ENCODE measurements at regions not wholly inside any gene's neighbourhood (a gene's known extent, or its start where the extent isn't known, plus 50 kb on each side); places are given as distances from the start of the nearest gene placed in this dataset.

- DNase-seq, result no peak
These were observed 1024.3 kb downstream of the RAPGEF2 start for GRCh38 chr4:160127211-160127610.

DNA sequence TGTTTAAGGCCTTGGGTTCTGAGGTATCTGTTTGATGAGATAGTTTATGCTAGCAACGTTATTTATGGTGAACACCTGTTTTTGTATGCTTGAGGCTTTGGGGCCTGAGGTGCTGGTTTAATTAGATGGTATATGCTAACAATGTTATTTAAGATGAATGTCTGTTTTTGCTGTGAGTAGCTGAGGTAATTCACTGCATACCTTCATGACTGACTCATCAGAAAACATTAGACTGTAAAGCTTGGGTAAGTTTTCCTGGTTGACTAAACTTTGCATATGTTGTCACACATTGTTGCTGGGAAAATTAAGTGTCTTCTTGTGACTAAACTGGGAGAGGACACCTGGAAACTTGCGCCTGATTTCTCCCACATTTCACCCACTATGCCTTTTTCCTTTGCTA is 1026.6 kb downstream of the RAPGEF2 start:
- no peak for DNase-seq

- DNase-seq, result no peak
These were observed 1033.1 kb downstream of the RAPGEF2 start for GRCh38 chr4:160136021-160136420.

DNA sequence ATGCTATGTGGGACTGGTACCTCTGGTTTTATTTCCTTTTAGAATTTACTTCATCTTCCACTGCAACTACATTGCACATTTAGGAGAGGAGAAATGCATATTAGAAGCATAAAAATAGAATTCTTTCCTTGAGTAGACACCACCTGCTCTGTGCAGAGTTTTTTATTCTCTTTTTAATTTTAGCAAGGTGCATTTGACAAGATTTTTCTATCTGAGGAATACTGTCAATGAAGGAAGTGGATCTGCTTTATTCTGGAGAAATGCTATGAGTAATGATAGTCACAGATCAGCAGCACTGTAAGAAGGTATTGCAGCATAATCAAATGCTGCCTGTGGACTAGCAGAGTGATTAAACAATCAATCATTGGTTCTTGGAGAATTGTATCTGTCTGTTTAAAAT is 1038.3 kb downstream of the RAPGEF2 start:
- DNase-seq, result no peak

DNA sequence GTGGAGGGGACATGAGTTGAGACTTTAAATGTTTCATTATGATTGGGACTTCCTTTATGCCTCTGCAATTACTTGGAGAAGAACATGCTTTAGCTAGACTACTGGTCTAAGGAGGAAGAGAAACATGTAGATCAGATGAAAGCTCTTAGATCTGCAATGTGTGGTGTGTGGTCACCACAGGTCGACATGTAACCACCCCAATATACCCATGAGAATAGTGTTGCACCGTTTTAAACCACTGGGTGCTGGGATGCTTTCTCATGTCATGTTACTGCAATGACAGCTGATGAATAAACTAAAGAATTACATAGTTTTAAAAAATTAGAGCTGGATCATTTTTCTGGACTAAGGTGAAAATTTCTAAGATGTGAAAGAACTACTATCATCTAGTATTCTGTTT is 1039.7 kb downstream of the RAPGEF2 start:
- no peak for DNase-seq

- no peak for DNase-seq
These were observed 1040.7 kb downstream of the RAPGEF2 start for GRCh38 chr4:160143574-160143973.

DNA sequence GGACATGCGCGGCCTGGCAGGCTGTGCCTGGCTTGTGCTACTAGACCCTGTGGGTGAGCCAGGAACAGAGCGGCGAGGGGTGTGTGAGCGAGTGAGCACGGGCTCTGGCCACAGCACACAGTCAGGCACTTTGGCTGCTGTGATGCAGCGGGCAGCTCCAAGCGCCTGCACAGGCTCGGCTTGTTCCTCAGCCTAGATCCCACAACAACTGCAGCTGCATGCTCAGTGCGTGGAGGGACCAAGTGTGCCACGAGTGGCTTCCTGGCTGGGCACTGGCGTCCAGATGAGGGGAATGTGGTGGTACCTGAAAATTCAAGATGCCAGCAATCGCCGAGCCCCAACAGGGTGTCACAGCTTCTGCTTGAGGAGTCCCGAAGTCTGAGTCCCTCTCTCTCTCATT is 1056.6 kb downstream of the RAPGEF2 start:
- no peak for DNase-seq

DNA sequence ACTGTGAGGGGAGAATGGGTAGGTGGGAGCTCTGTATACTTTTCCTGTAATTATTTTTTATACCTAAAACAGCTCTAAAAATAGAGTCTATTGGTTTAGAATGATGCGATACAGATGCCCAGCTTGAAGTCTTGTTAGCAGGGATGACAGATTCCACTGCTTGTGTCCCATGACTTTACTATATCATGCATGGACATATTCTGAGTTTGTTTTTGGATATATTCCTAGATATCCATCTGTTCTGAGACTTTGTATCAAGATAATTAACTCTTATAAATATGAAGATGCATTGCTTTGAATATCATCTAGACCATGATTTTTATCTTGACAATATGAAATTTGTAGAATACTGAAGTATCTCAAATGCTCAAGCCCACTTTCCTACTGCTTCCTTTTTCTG is 1058.1 kb downstream of the RAPGEF2 start:
- no peak for DNase-seq

- no peak for DNase-seq
These were observed 1072.3 kb downstream of the RAPGEF2 start for GRCh38 chr4:160175064-160175643.

- DNase-seq, result no peak
These were observed 1077.3 kb downstream of the RAPGEF2 start for GRCh38 chr4:160180211-160180610.

GRCh38 chr4:160182727-160183126 is 1079.8 kb downstream of the RAPGEF2 start:
- no peak for DNase-seq

DNA sequence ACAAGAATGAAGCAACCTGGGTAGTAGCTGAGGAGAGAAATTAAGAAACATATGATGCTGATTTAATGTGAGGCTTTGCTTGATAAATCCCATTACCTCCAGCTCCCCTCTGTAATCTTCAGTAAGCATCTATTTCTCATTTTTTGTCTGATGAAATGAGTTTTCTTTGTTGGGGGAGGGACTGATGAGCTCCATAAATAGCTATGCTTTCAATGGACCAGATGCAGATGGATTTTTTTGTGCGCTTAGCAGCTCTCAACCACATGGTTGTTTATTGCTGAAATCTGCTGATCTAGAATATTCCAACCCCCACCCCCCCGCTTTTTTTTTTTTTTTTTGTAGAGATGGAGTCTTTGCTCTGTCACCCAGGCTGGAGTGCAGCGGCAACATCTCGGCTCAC is 1082.0 kb downstream of the RAPGEF2 start:
- no peak for DNase-seq

- no peak for DNase-seq
These were observed 1090.9 kb downstream of the RAPGEF2 start for GRCh38 chr4:160193787-160194186.

- no peak for DNase-seq
These were observed 1091.8 kb downstream of the RAPGEF2 start for GRCh38 chr4:160194716-160195115.

DNA sequence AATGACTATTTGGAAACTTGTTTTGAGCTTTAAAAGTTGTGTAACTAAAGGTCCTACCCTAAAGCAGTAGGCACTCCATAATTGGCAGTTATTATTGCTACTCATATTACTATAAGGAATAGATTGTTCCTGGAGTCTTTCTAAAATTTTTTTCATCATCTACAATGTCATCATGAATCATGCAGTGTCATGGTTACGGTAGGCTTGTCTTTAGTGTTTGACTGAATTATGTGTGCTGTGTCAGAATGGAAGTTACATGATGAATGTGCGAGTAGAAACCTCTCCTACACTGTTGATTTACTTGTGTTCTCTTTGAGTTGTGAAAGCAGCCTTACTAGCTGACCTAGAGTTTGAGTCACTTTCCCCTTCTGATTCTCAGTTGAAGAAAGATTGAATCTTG is 1099.9 kb downstream of the RAPGEF2 start:
- no peak for DNase-seq

DNA sequence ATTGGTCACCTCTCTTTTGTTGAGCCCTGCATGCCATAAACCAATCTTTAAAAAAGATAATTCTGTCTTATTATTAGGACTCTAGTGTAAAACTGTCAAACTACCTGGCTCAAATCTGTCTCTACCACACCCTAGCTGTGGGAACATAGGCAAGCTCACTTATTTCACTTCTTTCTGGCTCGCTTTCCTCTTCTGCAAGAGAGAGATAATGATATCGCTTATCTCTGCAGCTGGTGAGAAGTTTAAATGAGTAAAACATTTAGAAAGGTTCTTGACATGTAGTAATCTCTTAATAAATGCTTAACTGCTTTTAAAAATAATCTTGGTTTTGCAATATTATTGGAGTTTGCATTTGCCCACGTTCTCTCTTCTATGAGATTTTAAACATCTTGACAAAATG is 1109.2 kb downstream of the RAPGEF2 start:
- no peak for DNase-seq

GRCh38 chr4:160213366-160213765 is 1110.5 kb downstream of the RAPGEF2 start:
- DNase-seq, result no peak

- DNase-seq, result no peak
These were observed 1114.5 kb downstream of the RAPGEF2 start for GRCh38 chr4:160217352-160217751.

- no peak for DNase-seq
These were observed 1121.2 kb downstream of the RAPGEF2 start for GRCh38 chr4:160224049-160224448.

DNA sequence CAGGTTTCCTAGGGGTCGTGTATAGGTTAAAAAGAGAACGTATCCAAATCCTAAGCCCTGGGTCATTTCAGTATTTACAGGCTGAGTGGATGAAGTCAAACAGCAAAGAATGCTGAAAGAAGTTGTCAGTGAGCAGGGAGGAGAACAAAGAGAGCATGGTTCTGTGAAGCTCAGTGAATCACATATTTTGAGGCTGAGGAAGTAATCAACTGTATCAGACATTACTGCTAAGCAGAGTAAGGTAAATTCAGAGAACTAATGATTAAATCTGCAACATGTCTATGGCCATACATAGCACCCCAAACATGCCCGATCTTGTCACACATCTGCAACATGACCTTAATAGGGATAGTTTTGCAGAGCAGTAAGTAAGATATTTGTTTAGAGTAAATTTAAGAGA is 1130.3 kb downstream of the RAPGEF2 start:
- no peak for DNase-seq

GRCh38 chr4:160235285-160235684 is 1132.4 kb downstream of the RAPGEF2 start:
- no peak for DNase-seq

GRCh38 chr4:160235771-160236170 is 1132.9 kb downstream of the RAPGEF2 start:
- no peak for DNase-seq

DNA sequence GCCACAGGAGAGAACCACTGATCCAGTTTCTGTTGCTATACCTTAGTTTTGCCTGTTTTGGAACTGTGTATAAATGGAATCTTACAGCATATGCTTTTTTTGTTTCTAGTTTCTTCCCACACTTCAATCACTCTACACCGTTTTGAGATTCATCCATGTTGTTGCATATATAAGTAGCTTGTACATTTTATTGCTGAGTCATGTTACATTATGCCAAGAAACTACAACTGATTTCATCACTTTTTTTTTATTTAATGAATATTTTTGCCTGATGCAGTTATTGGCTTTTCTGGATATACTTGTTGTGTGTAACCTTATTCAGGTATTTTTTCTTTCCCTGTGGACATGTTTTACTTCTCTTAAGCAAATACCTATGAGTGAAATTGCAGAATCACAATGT is 1135.9 kb downstream of the RAPGEF2 start:
- no peak for DNase-seq

GRCh38 chr4:160247091-160247656 is 1144.3 kb downstream of the RAPGEF2 start:
- DNase-seq, result no peak

GRCh38 chr4:160251522-160252170 is 1148.8 kb downstream of the RAPGEF2 start:
- DNase-seq, result no peak
